ENCODE measurements at regions not wholly inside any gene's neighbourhood (a gene's known extent, or its start where the extent isn't known, plus 50 kb on each side); places are given as distances from the start of the nearest gene placed in this dataset.

DNA sequence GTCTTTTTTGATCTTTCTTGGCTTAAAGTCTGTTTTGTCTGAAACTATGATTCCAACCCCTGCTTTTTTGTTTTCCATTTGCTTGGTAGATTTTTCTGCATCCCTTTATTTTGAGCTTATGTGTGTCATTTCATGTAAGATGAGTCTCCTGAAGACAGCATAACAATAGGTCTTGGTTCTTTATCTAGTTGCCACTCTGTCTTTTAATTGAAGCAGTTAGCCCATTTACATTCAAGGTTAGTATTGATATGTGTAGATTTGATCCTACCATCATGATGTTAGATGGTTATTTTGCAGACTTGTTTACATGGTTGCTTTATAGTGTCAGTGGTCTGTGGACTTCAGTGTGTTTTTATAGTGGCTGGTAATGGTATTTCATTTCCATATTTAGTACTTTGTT, 1678.9 kb downstream of the PCDH9 start:
- no peaks in the 10 kb centered on the region for H3K27me3 ChIP-seq (ENCODE audit: control insufficient read depth, insufficient read depth, low read length)
- H3K4me3 ChIP-seq (ENCODE audit: low read depth, low read length), result no peak overlapping the region
- DNase-seq (ENCODE audit: low read depth) (no peak), FAIRE-seq (no peak)
- TF ChIP-seq, protein P1, sequence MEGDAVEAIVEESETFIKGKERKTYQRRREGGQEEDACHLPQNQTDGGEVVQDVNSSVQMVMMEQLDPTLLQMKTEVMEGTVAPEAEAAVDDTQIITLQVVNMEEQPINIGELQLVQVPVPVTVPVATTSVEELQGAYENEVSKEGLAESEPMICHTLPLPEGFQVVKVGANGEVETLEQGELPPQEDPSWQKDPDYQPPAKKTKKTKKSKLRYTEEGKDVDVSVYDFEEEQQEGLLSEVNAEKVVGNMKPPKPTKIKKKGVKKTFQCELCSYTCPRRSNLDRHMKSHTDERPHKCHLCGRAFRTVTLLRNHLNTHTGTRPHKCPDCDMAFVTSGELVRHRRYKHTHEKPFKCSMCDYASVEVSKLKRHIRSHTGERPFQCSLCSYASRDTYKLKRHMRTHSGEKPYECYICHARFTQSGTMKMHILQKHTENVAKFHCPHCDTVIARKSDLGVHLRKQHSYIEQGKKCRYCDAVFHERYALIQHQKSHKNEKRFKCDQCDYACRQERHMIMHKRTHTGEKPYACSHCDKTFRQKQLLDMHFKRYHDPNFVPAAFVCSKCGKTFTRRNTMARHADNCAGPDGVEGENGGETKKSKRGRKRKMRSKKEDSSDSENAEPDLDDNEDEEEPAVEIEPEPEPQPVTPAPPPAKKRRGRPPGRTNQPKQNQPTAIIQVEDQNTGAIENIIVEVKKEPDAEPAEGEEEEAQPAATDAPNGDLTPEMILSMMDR (IDR thresholded peaks at IDR 0.05; ENCODE audit: insufficient read depth, low read length, severe bottlenecking), result no peak
- H3K36me3 ChIP-seq (ENCODE audit: control insufficient read depth, insufficient read depth, low read length), result no peaks in the 10 kb centered on the region

DNA sequence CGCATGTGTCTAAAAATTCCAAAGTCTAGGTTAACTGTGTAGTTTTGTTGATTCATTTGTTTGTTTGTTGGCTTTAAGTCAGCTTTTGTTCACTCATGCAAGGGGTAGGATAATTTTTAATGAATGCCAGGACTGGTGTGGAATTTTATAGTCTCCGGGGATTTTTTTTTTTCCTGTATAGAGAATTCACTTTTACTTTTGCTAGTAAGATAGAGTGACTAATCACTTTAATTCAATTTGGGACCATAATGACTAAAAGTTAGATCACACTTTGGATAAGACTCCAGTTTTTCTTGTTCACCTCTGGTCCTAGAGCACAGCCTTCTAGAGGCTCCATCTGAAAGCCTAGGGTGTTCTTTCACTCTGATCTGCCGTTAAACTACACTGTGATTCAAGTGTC, 1690.0 kb downstream of the PCDH9 start:
- no peaks in the 10 kb centered on the region for H3K36me3 ChIP-seq (ENCODE audit: control insufficient read depth, insufficient read depth, low read length)
- DNase-seq (ENCODE audit: low read depth), result no peak
- FAIRE-seq, result no peak
- no peaks in the 10 kb centered on the region for H3K27me3 ChIP-seq (ENCODE audit: control insufficient read depth, insufficient read depth, low read length)
- H3K4me3 ChIP-seq (ENCODE audit: low read depth, low read length), result no peak overlapping the region
- TF ChIP-seq, protein P1 (IDR thresholded peaks at IDR 0.05; ENCODE audit: insufficient read depth, low read length, severe bottlenecking), result no peak

DNA sequence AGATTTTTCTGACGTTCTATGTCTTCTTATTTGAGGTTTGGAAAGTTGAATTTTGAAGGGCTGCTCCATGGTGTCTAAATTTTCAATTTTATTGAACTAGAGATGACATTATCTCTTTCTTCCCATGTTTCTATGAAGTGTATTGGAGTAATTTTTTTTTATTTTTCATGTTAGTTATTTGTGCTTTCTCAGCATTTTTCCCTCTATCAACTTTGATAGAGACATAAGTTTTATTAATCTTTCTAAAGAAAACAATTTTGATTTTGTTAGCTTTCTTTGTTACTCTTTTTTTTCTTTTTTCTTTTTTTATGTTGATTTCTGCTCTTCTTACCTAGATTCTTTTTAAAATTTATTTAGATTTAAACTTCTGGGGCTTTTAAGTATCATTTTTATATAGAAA, 1694.8 kb downstream of the PCDH9 start:
- TF ChIP-seq, protein P1 (IDR thresholded peaks at IDR 0.05; ENCODE audit: insufficient read depth, low read length, severe bottlenecking), result no peak
- no peaks in the 10 kb centered on the region for H3K36me3 ChIP-seq (ENCODE audit: control insufficient read depth, insufficient read depth, low read length)
- no peaks in the 10 kb centered on the region for H3K27me3 ChIP-seq (ENCODE audit: control insufficient read depth, insufficient read depth, low read length)
- FAIRE-seq, result no peak
- no peak for DNase-seq (ENCODE audit: low read depth)
- no peak overlapping the region for H3K4me3 ChIP-seq (ENCODE audit: low read depth, low read length)

DNA sequence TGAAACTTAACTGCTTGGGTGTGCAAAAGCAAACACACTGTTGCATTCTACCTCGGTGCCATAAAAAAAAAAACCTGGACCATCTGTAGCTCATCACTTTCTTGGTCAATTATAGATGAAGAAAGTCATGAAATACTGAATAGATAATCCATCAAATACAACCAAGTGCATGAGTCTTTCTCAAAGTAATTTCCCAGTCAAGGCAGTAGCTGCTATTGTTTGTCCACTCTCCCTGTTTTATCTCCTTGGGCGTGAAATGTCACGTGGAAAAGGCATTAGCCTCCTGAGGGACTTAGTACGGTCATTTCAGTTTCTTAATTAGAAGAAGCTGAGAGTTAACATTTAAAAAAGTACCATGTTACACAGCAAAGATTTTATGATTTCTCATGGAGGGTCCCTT, 1697.9 kb downstream of the PCDH9 start:
- no peak overlapping the region for H3K4me3 ChIP-seq (ENCODE audit: low read depth, low read length)
- no peak for DNase-seq (ENCODE audit: low read depth)
- no peak for FAIRE-seq
- TF ChIP-seq, protein P1 (IDR thresholded peaks at IDR 0.05; ENCODE audit: insufficient read depth, low read length, severe bottlenecking), result no peak
- H3K27me3 ChIP-seq (ENCODE audit: control insufficient read depth, insufficient read depth, low read length), result no peaks in the 10 kb centered on the region
- H3K36me3 ChIP-seq (ENCODE audit: control insufficient read depth, insufficient read depth, low read length), result no peaks in the 10 kb centered on the region

DNA sequence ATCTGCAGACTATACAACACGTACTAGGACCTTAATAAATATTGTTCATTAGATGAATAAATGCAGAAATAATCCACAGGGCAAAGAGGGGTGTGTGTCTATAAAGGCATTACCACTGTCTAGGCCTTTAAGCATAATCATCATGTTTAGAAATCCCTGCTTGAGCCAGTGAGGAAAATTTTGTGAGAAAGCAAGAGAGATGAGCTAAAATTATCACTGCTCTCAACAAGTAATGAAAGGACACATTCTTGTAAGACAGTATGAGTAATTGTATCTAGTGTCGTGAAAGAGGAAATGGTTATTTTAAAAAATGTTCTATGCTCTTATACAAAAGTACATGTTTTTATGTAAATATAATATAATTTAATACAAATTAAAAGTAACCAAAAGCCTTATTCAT, 1699.4 kb downstream of the PCDH9 start:
- TF ChIP-seq, protein P1 (IDR thresholded peaks at IDR 0.05; ENCODE audit: insufficient read depth, low read length, severe bottlenecking), result no peak
- Histone ChIP-seq H3K4me3 (ENCODE audit: low read depth, low read length) (no peak overlapping the region), H3K36me3 (ENCODE audit: control insufficient read depth, insufficient read depth, low read length) (no peaks in the 10 kb centered on the region), H3K27me3 (ENCODE audit: control insufficient read depth, insufficient read depth, low read length) (no peaks in the 10 kb centered on the region)
- no peak for FAIRE-seq
- DNase-seq (ENCODE audit: low read depth), result no peak

DNA sequence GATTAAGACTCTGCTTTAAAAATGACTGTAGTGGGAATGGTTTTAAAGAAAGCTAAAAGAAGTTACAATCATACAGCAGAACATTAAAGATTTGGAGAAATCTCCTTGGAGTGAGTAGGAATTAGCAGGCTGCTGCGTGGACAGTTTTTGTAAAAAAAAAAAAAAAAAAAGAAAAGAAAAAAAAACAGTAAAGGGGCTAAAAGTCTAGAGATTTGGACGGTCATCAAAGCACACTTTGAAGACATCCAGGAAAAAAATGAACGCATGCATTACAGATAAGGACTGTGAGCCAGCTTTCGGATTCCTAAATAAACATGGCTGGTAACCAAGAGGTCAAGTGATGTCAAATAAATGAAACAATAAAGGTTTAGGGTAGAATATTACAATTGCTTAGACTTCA, 1700.6 kb downstream of the PCDH9 start:
- DNase-seq (ENCODE audit: low read depth) (no peak), FAIRE-seq (no peak)
- no peak overlapping the region for H3K4me3 ChIP-seq (ENCODE audit: low read depth, low read length)
- no peaks in the 10 kb centered on the region for H3K27me3 ChIP-seq (ENCODE audit: control insufficient read depth, insufficient read depth, low read length)
- H3K36me3 ChIP-seq (ENCODE audit: control insufficient read depth, insufficient read depth, low read length), result no peaks in the 10 kb centered on the region
- TF ChIP-seq, protein P1 (IDR thresholded peaks at IDR 0.05; ENCODE audit: insufficient read depth, low read length, severe bottlenecking), result no peak
